H1 (cell line): ENCODE measurements at regions not wholly inside any gene's neighbourhood (a gene's known extent, or its start where the extent isn't known, plus 50 kb on each side); places are given as distances from the start of the nearest gene placed in this dataset.

Experiments used
- CTCF ChIA-PET: fragments of 300-600 bp; sonication (Branson Sonifier 250); formaldehyde crosslinking; loops from one replicate; lab custom pipeline; 2021; ENCODE audit not compliant: partially characterized antibody; lab: Charles Lee
- POLR2A ChIA-PET: fragments of 300-600 bp; sonication (Branson Sonifier 250); formaldehyde crosslinking; loops from one replicate; lab custom pipeline; 2021; ENCODE audit warnings: inconsistent platforms; ENCODE audit not compliant: partially characterized antibody; lab: Charles Lee
- DNase-seq, 2 experiments: peaks; one replicate each; pipeline versions ENCODE4 v3.0.0 to v3.0.0-alpha.2; 2010 to 2022; ENCODE audit warnings: low spot score in 2 of 2, low read depth in 1 of 2, mixed read lengths in 1 of 2
- FAIRE-seq: peaks from 2 replicates; lab custom pipeline; 2011; peaks lifted over from hg19 to GRCh38; lab: Jason Lieb, UNC
- H2AFZ ChIP-seq: 2 replicates; pipeline ENCODE4 v1.8.1; 2012; ENCODE audit warnings: low read length, inconsistent platforms
- H2AK5ac ChIP-seq: 2 replicates; pipeline ENCODE4 v1.6.1; 2013; ENCODE audit warnings: low read depth, low read length
- H2BK120ac ChIP-seq: replicated peaks from 2 replicates; pipeline ENCODE3; 2013; ENCODE audit warnings: low read depth, low read length, inconsistent platforms
- H2BK12ac ChIP-seq: 2 replicates; pipeline ENCODE4 v1.6.1; 2013; ENCODE audit warnings: low read depth, low read length
- H2BK15ac ChIP-seq: 2 replicates; pipeline ENCODE4 v1.6.1; 2013; ENCODE audit warnings: low read length
- H2BK20ac ChIP-seq: 2 replicates; pipeline ENCODE4 v1.6.1; 2013; ENCODE audit warnings: low read length
- H2BK5ac ChIP-seq: 2 replicates; pipeline ENCODE4 v1.6.1; 2013; ENCODE audit warnings: low read depth, low read length
- H3K14ac ChIP-seq: 2 replicates; pipeline ENCODE4 v1.6.1; 2013; ENCODE audit warnings: inconsistent platforms; ENCODE audit not compliant: insufficient read length
- H3K18ac ChIP-seq: 2 replicates; pipeline ENCODE4 v1.6.1; 2013; ENCODE audit warnings: low read length; ENCODE audit errors: extremely low read depth
- H3K23ac ChIP-seq: 2 replicates; pipeline ENCODE4 v1.6.1; 2013; ENCODE audit warnings: inconsistent platforms; ENCODE audit not compliant: insufficient read length
- H3K23me2 ChIP-seq: 2 replicates; pipeline ENCODE4 v1.6.1; 2013; ENCODE audit warnings: low read depth, low read length
- H3K27ac ChIP-seq: 2 replicates; pipeline ENCODE4 v1.6.1; 2011; ENCODE audit warnings: low read depth, low read length, inconsistent platforms
- H3K27me3 ChIP-seq, 4 experiments: replicated peaks in 1 of 4; 1 replicate in 1 of 4; 2 replicates in 3 of 4; pipeline versions ENCODE4 v1.6.1 to v1.8.1; 2011 to 2013; ENCODE audit warnings: low read length in 3 of 4, mild to moderate bottlenecking in 3 of 4, inconsistent platforms in 2 of 4, mixed read lengths in 2 of 4, moderate library complexity in 1 of 4; ENCODE audit not compliant: control insufficient read depth in 3 of 4, insufficient read depth in 3 of 4; ENCODE audit errors: extremely low read depth in 1 of 4
- H3K36me3 ChIP-seq, 4 experiments: 2 replicates each; pipeline versions ENCODE4 v1.6.1 to v1.8.1; 2011 to 2013; ENCODE audit warnings: mild to moderate bottlenecking in 4 of 4, low read length in 3 of 4, moderate library complexity in 2 of 4, control low read depth in 1 of 4, inconsistent platforms in 1 of 4; ENCODE audit not compliant: insufficient read depth in 4 of 4, control insufficient read depth in 2 of 4
- H3K4ac ChIP-seq: replicated peaks from 2 replicates; pipeline ENCODE3; 2013; ENCODE audit warnings: low read length, low read depth, mixed read lengths, inconsistent platforms; ENCODE audit not compliant: insufficient read length
- H3K4me1 ChIP-seq, 4 experiments: replicated peaks in 1 of 4; 1 replicate in 1 of 4; 2 replicates in 3 of 4; pipeline versions ENCODE4 v1.6.1 to v1.8.1; 2011 to 2013; ENCODE audit warnings: low read length in 3 of 4, inconsistent platforms in 2 of 4, mixed read lengths in 1 of 4; ENCODE audit not compliant: insufficient read depth in 4 of 4, control insufficient read depth in 3 of 4
- H3K4me2 ChIP-seq, 2 experiments: 2 replicates each; pipeline versions ENCODE4 v1.6.1 to v1.8.1; 2011 to 2013; ENCODE audit warnings: low read depth in 2 of 2, low read length in 2 of 2, control low read depth in 1 of 2, inconsistent platforms in 1 of 2, mild to moderate bottlenecking in 1 of 2; ENCODE audit not compliant: insufficient read depth in 1 of 2
- H3K4me3 ChIP-seq, 4 experiments: fragments of 200-600, 300-600 bp in 1 of 4; sonication (generic), shearing (Covaris generic), sonication (Bioruptor Twin) in 1 of 4; 2 replicates each; pipeline versions ENCODE4 v1.5.1 to v1.8.1; 2011 to 2016; ENCODE audit warnings: low read length in 4 of 4, low read depth in 3 of 4, control low read depth in 2 of 4, inconsistent platforms in 2 of 4, mild to moderate bottlenecking in 2 of 4, mixed read lengths in 1 of 4, moderate library complexity in 1 of 4; ENCODE audit not compliant: insufficient read depth in 2 of 4; ENCODE audit errors: extremely low read depth in 1 of 4
- H3K56ac ChIP-seq: replicated peaks from 2 replicates; pipeline ENCODE3; 2013; ENCODE audit warnings: low read depth, mild to moderate bottlenecking, mixed read lengths, low read length, inconsistent platforms; ENCODE audit not compliant: insufficient read length
- H3K79me1 ChIP-seq: 2 replicates; pipeline ENCODE4 v1.6.1; 2013; ENCODE audit warnings: low read depth, low read length, control low read depth
- H3K79me2 ChIP-seq, 2 experiments: 2 replicates each; pipeline versions ENCODE4 v1.6.1 to v1.8.1; 2012 to 2013; ENCODE audit warnings: low read length in 2 of 2, mild to moderate bottlenecking in 2 of 2, inconsistent platforms in 1 of 2; ENCODE audit not compliant: insufficient read depth in 2 of 2, control insufficient read depth in 1 of 2
- H3K9ac ChIP-seq, 4 experiments: replicated peaks in 1 of 4; 1 replicate in 1 of 4; 2 replicates in 3 of 4; pipeline versions ENCODE4 v1.6.1 to v1.8.1; 2011 to 2013; ENCODE audit warnings: low read depth in 3 of 4, low read length in 3 of 4, control low read depth in 2 of 4, mild to moderate bottlenecking in 2 of 4, moderate library complexity in 2 of 4, inconsistent platforms in 1 of 4; ENCODE audit errors: extremely low read depth in 1 of 4
- H3K9me3 ChIP-seq, 2 experiments: 2 replicates each; pipeline versions ENCODE4 v1.6.1 to v1.8.1; 2012 to 2013; ENCODE audit warnings: mild to moderate bottlenecking in 2 of 2, moderate library complexity in 2 of 2, control low read depth in 1 of 2, inconsistent platforms in 1 of 2, low read depth in 1 of 2, low read length in 1 of 2, mixed read lengths in 1 of 2; ENCODE audit not compliant: insufficient read depth in 2 of 2
- H4K20me1 ChIP-seq, 2 experiments: replicated peaks in 1 of 2; 2 replicates each; pipeline versions ENCODE3 to v1.8.1; 2011 to 2013; ENCODE audit warnings: inconsistent platforms in 2 of 2, low read length in 2 of 2, mild to moderate bottlenecking in 1 of 2; ENCODE audit not compliant: insufficient read depth in 2 of 2, control insufficient read depth in 1 of 2
- H4K5ac ChIP-seq: 2 replicates; pipeline ENCODE4 v1.6.1; 2013; ENCODE audit warnings: low read length, low read depth, mixed read lengths, inconsistent platforms; ENCODE audit not compliant: insufficient read length
- H4K8ac ChIP-seq: 2 replicates; pipeline ENCODE4 v1.8.0; 2013; ENCODE audit warnings: mild to moderate bottlenecking, moderate library complexity, low read length, inconsistent platforms; ENCODE audit not compliant: insufficient read depth; ENCODE audit errors: extremely low read depth
- H4K91ac ChIP-seq: replicated peaks from 2 replicates; pipeline ENCODE3; 2013; ENCODE audit warnings: low read length, mixed read lengths, inconsistent platforms; ENCODE audit not compliant: insufficient read length
- CREB1 ChIP-seq: IDR thresholded peaks from 2 replicates; pipeline ENCODE4 v1.6.1; 2012; ENCODE audit warnings: inconsistent platforms
- EZH2 ChIP-seq: fragments of 200-600 bp; sonication (generic); IDR thresholded peaks from 2 replicates; pipeline ENCODE4 v1.7.1; 2012; ENCODE audit warnings: low read depth, mild to moderate bottlenecking, moderate library complexity, low read length, inconsistent platforms; ENCODE audit not compliant: severe bottlenecking
- KDM4A ChIP-seq: IDR thresholded peaks from one replicate; pipeline ENCODE4 v1.7.1; 2012; ENCODE audit warnings: low read depth, mild to moderate bottlenecking, moderate library complexity, low read length, inconsistent platforms; ENCODE audit not compliant: severe bottlenecking
- KDM5A ChIP-seq: fragments of 200-600 bp; IDR thresholded peaks from 2 replicates; pipeline ENCODE4 v1.7.1; 2012; ENCODE audit warnings: mild to moderate bottlenecking, low read length, inconsistent platforms, mixed read lengths
- POLR2A ChIP-seq, 2 experiments: IDR thresholded peaks; 1 replicate in 1 of 2; 2 replicates in 1 of 2; pipeline ENCODE4 v1.6.1; 2011; ENCODE audit warnings: low read depth in 2 of 2, low read length in 2 of 2, mild to moderate bottlenecking in 2 of 2; ENCODE audit errors: control extremely low read depth in 1 of 2
- RAD21 ChIP-seq, 2 experiments: IDR thresholded peaks in 1 of 2; conservative IDR thresholded peaks in 1 of 2; 2 replicates each; pipeline ENCODE4 v1.6.1; 2011; ENCODE audit warnings: low read depth in 2 of 2, low read length in 2 of 2, improper control_type of control experiment in 1 of 2, inconsistent platforms in 1 of 2, mild to moderate bottlenecking in 1 of 2, moderate library complexity in 1 of 2
- RFX5 ChIP-seq: IDR thresholded peaks from 2 replicates; pipeline ENCODE4 v1.6.1; 2011; ENCODE audit warnings: low read depth, low read length, improper control_type of control experiment, borderline replicate concordance
- SP1 ChIP-seq: IDR thresholded peaks from 2 replicates; pipeline ENCODE4 v1.6.1; 2011; ENCODE audit warnings: low read depth, low read length
- TAF1 ChIP-seq: IDR thresholded peaks from 2 replicates; pipeline ENCODE4 v1.6.1; 2011; ENCODE audit warnings: mild to moderate bottlenecking, low read depth, low read length
- TBP ChIP-seq: IDR thresholded peaks from 2 replicates; pipeline ENCODE4 v1.6.1; 2011; ENCODE audit warnings: low read depth, low read length, improper control_type of control experiment
- TCF12 ChIP-seq: IDR thresholded peaks from 2 replicates; pipeline ENCODE4 v1.6.1; 2011; ENCODE audit warnings: low read depth, mild to moderate bottlenecking, low read length
- TEAD4 ChIP-seq: IDR thresholded peaks from 2 replicates; pipeline ENCODE4 v1.6.1; 2012; ENCODE audit warnings: low read depth, low read length, inconsistent platforms, mixed read lengths
- USF2 ChIP-seq: IDR thresholded peaks from 2 replicates; pipeline ENCODE4 v1.6.1; 2011; ENCODE audit warnings: low read length, improper control_type of control experiment
- WGBS, 2 experiments: shearing (Covaris generic) in 1 of 2; methylation state at CpG; one replicate each; pipeline versions ENCODE4 v1.1.6 to v1.1.7; 2013 to 2015; ENCODE audit warnings: low lambda C conversion rate in 2 of 2, mixed read lengths in 2 of 2, inconsistent platforms in 1 of 2, low coverage in 1 of 2, missing lambda C conversion rate in 1 of 2; ENCODE audit not compliant: insufficient replicate concordance in 2 of 2, insufficient coverage in 1 of 2, insufficient read length in 1 of 2; ENCODE audit errors: extremely low coverage in 1 of 2, missing lambda C conversion rate in 1 of 2; 5-methylcytosine and 5-hydroxymethylcytosine counted together

GRCh38 chrX:145502670-145503069 is 255.4 kb downstream of the SPANXN1 start:
- no peak overlapping the region for H3K23ac ChIP-seq
- H3K9ac ChIP-seq: no peak overlapping the region
- no peak overlapping the region for H3K56ac ChIP-seq
- no peaks in the 10 kb centered on the region for H3K36me3 ChIP-seq
- no peak overlapping the region for H3K18ac ChIP-seq
- no peak overlapping the region for H2AK5ac ChIP-seq
- no peak overlapping the region for H2BK12ac ChIP-seq
- H2BK15ac ChIP-seq: no peak overlapping the region
- no peaks in the 10 kb centered on the region for H3K79me2 ChIP-seq
- no peak overlapping the region for H4K91ac ChIP-seq
- no peak overlapping the region for H3K4me2 ChIP-seq
- no peak for TF ChIP-seq CREB1
- TF ChIP-seq RFX5: no peak
- no peak for TF ChIP-seq TCF12
- no peak for TF ChIP-seq TEAD4
- TF ChIP-seq KDM4A: no peak
- TF ChIP-seq TAF1: no peak
- no peak for TF ChIP-seq KDM5A
- no peak for TF ChIP-seq TBP
- TF ChIP-seq EZH2: no peak
- TF ChIP-seq USF2: no peak
- TF ChIP-seq POLR2A (IDR thresholded peaks at IDR 0.05; ENCODE audit: control extremely low read depth in 1 of 2, low read depth in 2 of 2, low read length in 2 of 2): no peak
- no peak for TF ChIP-seq RAD21 (IDR thresholded peaks at IDR 0.05 in 1 of 2, conservative IDR thresholded peaks at IDR 0.05 in 1 of 2; ENCODE audit: low read depth in 2 of 2, low read length in 2 of 2)
- TF ChIP-seq SP1: no peak
- CTCF ChIA-PET: interaction anchor here (1.4 kb wide), 1 partner anchor 15 kb away, joined by 3 read pairs; no protein-coding TSS in a partner anchor
- H3K23me2 ChIP-seq: no peaks in the 10 kb centered on the region
- POLR2A ChIA-PET: no interaction called here
- FAIRE-seq (no peak), DNase-seq (no peak)
- no peak overlapping the region for H4K8ac ChIP-seq
- H3K9me3 ChIP-seq: no peaks in the 10 kb centered on the region
- H4K5ac ChIP-seq: no peak overlapping the region
- H2BK120ac ChIP-seq: no peak overlapping the region
- H3K4me3 ChIP-seq: no peak overlapping the region
- H3K27me3 ChIP-seq: no peaks in the 10 kb centered on the region
- H2BK20ac ChIP-seq: no peak overlapping the region
- H2BK5ac ChIP-seq: no peak overlapping the region
- H3K27ac ChIP-seq: no peak overlapping the region
- H3K4ac ChIP-seq: no peak overlapping the region
- no peak overlapping the region for H2AFZ ChIP-seq
- H3K79me1 ChIP-seq: no peaks in the 10 kb centered on the region
- H4K20me1 ChIP-seq: no peaks in the 10 kb centered on the region
- H3K4me1 ChIP-seq: no peaks in the 10 kb centered on the region
- H3K14ac ChIP-seq: no peak overlapping the region
- WGBS, 2 experiments: 76% methylated on average over 4 of the region's 4 CpGs; no CpG with 5 or more reads in 1 of the 2 experiments
